ENCODE measurements at regions not wholly inside any gene's neighbourhood (a gene's known extent, or its start where the extent isn't known, plus 50 kb on each side); places are given as distances from the start of the nearest gene placed in this dataset.
A peak's percentile ranks its signal among the peaks of the same experiment; 100 is the strongest.
"Not testable (repeated sequence)": the region's sequence is repeated elsewhere in the genome, so short reads cannot be mapped to it uniquely, and the experiment has no call there.

- DNase-seq (ENCODE audit: low read depth in 2 of 2), result peak in 1 of 2 donors; percentile 5
These were observed 108.0 kb upstream of the LRFN2 start for GRCh38 chr6:40695114-40695513.

- no peak for DNase-seq (ENCODE audit: low read depth in 2 of 2)
These were observed 106.6 kb upstream of the LRFN2 start for GRCh38 chr6:40693768-40694167.

GRCh38 chr6:40692337-40692736 lies 105.2 kb upstream of the LRFN2 start:
- no peak for DNase-seq (ENCODE audit: low read depth in 2 of 2)

DNA sequence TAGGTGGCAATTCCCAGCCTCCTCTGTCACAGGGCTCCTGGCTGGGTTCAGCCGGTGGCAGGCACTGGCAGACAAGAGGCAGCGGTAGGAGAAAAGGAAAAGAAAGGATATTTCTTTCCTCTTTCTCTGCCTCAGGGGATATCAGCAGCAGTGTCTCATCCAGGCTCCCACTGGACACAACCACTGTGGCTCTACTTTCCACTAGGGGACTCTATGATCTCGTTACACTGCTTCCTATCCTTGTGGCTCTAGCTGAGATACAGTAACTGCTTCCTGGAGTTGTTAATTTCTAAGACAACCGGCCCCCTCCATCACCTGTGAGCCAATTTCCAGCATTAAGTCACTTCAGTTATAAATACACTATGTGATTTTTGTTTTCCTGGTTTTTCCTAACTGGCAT lies 102.0 kb upstream of the LRFN2 start:
- DNase-seq (ENCODE audit: low read depth in 2 of 2), result no peak

- DNase-seq (ENCODE audit: low read depth in 2 of 2), result no peak
These were observed 101.1 kb upstream of the LRFN2 start for GRCh38 chr6:40688214-40688761.

GRCh38 chr6:40685862-40686261 lies 98.7 kb upstream of the LRFN2 start:
- no peak for DNase-seq (ENCODE audit: low read depth in 2 of 2)

- DNase-seq (ENCODE audit: low read depth in 2 of 2), result no peak
These were observed 94.5 kb upstream of the LRFN2 start for GRCh38 chr6:40681622-40682021.

GRCh38 chr6:40678941-40679340 lies 91.8 kb upstream of the LRFN2 start:
- DNase-seq (ENCODE audit: low read depth in 2 of 2), result no peak

- no peak for DNase-seq (ENCODE audit: low read depth in 2 of 2)
These were observed 87.0 kb upstream of the LRFN2 start for GRCh38 chr6:40674170-40674569.

- DNase-seq (ENCODE audit: low read depth in 2 of 2), result peak in 1 of 2 donors; percentile 19
These were observed 84.9 kb upstream of the LRFN2 start for GRCh38 chr6:40672087-40672486.

- no peak for DNase-seq (ENCODE audit: low read depth in 2 of 2)
These were observed 84.5 kb upstream of the LRFN2 start for GRCh38 chr6:40671694-40672050.

- peak in 1 of 2 donors; percentile 65 for DNase-seq (ENCODE audit: low read depth in 2 of 2)
These were observed 84.0 kb upstream of the LRFN2 start for GRCh38 chr6:40671001-40671693.

DNA sequence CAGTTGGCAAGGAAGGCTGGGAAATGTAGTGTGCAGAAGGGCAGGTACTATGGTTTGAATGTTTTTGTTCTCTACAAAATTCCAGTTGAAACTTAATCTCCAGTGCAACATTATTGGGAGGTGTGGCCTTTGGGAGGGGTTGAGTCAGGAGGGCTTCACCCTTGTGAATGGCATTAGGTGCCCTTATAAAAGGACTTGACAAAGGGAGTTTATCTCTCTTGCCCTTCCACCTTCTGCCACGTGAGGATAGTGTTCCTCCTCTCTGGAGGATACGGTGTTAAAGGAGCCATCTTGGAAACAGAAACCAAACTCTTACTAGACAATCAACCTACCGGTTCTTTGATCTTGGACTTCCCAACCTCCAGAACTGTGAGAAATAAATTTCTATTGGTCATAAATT lies 82.2 kb upstream of the LRFN2 start:
- no peak for DNase-seq (ENCODE audit: low read depth in 2 of 2)

- DNase-seq (ENCODE audit: low read depth in 2 of 2), result no peak
These were observed 81.0 kb upstream of the LRFN2 start for GRCh38 chr6:40668203-40668602.

- no peak for DNase-seq (ENCODE audit: low read depth in 2 of 2)
These were observed 79.4 kb upstream of the LRFN2 start for GRCh38 chr6:40666530-40666929.

GRCh38 chr6:40661726-40662125 lies 74.6 kb upstream of the LRFN2 start:
- no peak for DNase-seq (ENCODE audit: low read depth in 2 of 2)

GRCh38 chr6:40656772-40657171 lies 69.6 kb upstream of the LRFN2 start:
- not testable (repeated sequence) for DNase-seq (ENCODE audit: low read depth in 2 of 2)

- DNase-seq (ENCODE audit: low read depth in 2 of 2), result no peak
These were observed 67.7 kb upstream of the LRFN2 start for GRCh38 chr6:40654828-40655227.

DNA sequence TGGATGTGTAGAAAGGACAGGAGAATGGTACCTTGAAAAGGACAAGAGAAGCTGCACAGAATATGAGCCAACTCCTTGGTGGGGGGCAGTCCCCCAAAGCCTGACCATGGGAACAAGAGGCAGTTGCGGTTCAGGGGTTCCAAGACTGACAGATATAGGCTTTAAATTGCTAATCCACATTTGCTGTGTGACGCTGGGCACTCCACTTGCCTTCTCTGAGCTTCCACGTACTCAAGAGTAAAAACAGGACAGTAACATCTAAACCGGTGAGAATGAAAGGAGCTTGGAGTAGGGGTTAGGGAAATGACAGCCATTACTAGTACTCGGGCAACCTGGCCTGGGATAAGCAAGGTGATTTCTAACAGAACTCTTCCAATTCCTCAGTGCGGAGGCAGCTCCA lies 57.9 kb upstream of the LRFN2 start:
- DNase-seq (ENCODE audit: low read depth in 2 of 2), result no peak

DNA sequence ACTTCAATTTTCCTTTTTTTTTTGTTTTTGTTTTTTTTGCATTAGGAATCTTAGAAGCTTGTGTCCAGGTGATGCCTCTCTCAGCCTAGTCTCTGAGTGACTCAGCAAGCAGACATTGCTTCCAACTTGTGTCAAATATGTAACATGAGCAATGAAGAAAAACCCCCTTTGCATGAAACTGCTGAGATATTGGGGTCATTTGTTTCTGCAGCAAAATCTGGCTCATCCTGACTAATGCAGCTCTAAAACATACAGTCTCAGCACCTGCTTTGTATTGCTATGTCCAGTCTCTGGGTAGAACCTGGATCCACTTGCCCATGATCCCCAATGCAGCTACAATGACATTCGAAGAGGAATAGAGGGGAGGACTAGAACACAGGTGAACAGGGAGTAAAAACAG lies 55.7 kb upstream of the LRFN2 start:
- no peak for DNase-seq (ENCODE audit: low read depth in 2 of 2)

DNA sequence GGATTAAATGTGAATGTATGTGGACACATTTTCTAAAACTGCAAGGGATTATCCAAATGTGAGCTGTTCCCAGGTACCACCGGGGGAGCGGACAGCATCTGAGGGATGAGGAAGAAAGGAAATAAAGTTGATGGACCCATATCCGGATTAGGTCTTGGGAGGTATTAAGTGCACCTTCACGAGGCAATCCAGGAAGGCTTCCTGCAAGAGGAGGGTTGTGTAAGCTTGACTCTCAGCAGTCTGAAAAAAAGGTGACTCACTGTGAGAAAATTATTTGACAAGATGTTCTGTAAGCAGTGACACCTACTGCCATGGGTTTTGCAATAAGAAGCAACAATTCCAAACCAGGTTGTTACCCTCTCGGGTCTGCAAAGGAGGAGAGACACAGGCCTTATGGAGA lies 55.0 kb upstream of the LRFN2 start:
- no peak for DNase-seq (ENCODE audit: low read depth in 2 of 2)

GRCh38 chr6:40640599-40641227 lies 53.5 kb upstream of the LRFN2 start:
- no peak for DNase-seq (ENCODE audit: low read depth in 2 of 2)

All from lung microvascular endothelial cell (primary cell).